ENCODE measurements at regions not wholly inside any gene's neighbourhood (a gene's known extent, or its start where the extent isn't known, plus 50 kb on each side); places are given as distances from the start of the nearest gene placed in this dataset.
"Not testable (repeated sequence)": the region's sequence is repeated elsewhere in the genome, so short reads cannot be mapped to it uniquely, and the experiment has no call there.

DNA sequence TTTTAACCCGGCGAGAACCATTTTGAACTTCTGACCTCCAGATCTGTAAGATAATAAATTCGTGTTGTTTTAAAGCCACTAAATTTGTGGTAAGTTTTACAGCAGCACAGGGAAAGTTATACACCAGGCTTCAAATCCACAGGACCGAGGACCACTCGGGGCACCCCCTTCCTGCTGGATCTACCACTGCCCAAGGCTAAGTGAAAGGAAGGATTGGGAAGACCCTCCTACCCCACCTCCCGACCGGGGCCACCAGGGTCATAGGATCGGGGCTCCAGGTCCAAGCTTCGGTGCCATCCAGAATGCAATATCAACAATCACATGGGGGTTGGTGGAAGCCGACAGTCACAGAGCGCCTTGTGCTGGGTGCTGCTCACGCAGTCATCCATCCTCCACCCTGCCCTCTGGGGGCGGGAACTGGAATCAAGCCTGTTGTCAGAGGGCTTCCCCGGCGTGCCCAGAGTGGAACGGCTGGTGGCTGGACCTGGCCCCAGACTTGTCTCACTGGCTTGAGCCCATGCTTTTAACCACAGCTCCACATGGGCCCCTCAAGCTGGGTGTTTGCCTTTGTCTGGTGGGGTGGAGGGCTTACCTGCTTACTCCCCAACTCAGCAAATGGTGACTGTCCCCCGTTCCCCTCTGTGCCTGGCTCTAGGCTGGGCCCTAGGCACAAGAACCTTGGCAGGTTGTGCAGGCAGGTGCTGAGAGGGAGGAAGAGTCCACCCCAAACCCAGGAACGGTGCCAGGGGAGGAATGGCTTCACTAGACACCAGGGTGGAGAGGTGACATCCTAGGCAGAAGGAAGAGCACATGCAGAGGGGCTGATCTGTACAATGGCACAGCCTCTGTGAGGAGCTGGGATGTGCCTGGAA lies 180.3 kb upstream of the RTL1 start:
- DNase-seq, result no peak

DNA sequence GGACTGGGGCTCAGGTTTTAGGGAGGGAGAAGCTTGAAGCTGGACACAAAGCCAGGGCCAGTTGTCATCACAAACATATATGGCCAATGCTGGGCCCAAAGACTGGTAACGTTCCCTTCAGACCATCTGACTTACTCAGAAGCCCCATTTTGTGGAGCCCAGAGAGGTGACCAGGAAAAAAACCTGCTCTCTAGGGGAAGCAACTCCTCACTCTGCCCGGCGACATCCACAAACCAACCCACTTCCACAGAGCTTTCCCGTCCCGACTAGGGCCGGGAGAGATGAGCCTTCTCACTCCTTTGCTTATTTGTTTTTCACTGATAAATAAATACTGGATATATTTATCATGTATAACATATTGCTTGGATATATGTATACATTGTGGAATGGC lies 180.9 kb upstream of the RTL1 start:
- no peak for DNase-seq

- DNase-seq, result no peak
Measured at GRCh38 chr14:101086926-101087325, 183.4 kb upstream of the RTL1 start.

- no peak for DNase-seq
Measured at GRCh38 chr14:101087614-101088394, 184.3 kb upstream of the RTL1 start.

- no peak for DNase-seq
Measured at GRCh38 chr14:101088395-101088667, 184.8 kb upstream of the RTL1 start.

- no peak for DNase-seq
Measured at GRCh38 chr14:101088714-101089113, 185.2 kb upstream of the RTL1 start.

- DNase-seq, result not testable (repeated sequence)
Measured at GRCh38 chr14:101090478-101090877, 187.0 kb upstream of the RTL1 start.

DNA sequence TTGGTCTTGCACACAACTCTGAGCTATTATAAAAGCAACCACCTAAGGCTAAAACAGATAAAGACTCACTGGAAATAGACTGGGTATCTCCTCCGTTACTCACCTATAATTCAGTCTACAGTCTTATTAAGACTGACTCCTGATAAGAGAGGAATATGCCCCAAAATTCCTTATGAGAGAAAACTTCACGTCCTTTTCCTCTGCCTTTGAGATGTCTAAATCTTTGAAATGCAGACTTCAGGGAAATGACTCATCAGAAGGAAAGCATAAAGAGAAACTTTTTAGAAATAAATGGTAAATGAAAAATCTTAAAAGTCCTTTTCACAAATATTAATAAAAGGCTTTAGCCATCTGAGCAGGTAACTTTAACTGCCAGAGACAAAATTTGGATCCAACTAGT lies 187.5 kb upstream of the RTL1 start:
- DNase-seq, result no peak

- DNase-seq, result not testable (repeated sequence)
Measured at GRCh38 chr14:101094916-101095315, 191.4 kb upstream of the RTL1 start.

DNA sequence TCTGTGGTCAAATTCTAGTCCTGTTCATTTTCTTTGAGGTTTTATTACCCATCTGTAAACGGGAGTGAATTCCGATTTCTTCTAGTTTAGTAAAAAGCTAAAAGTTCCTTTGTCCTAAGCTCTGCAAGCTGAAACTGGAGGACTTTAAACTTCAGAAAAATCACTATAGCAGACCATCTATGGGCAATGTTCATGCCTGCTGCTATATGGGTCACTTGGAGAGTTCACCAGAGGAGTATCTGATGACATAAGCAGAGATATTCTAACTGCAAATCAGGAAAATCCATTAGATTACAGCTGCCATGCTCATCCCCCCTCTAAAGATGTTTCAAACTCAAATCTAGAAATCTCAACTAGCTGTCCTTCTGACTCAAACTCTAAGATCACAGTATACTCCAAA lies 193.0 kb upstream of the RTL1 start:
- DNase-seq, result no peak

DNA sequence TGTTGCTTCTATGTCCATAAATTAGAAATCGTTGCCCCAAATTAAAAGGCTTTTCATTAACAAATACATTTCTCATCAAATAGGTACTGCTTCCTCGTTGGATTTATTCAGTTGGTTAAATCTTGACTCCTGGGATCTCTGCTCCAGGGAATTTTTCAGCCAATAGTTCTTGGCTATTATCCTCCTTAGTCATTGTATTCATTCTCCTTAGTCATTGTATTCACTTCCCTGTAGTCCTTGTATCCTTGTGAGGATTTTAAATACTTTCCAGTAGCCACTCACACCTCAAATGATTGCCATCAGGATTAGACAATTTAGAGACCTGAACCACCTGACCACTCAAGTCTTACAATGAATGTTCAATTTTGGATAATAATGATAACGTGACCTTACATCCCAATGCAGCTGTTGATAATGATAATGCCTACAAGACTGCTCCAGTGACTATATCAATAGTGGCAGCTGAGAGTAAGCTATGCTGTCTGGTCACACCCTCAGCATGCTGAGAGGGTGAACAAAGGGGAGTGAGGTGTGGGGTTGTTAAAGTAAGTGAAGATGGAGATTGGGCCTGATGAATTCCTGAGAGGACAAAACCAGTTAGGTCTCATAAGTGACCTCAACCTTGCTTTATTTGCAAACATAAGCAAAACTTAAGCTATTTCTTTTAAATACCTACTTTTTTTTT lies 193.7 kb upstream of the RTL1 start:
- no peak for DNase-seq

DNA sequence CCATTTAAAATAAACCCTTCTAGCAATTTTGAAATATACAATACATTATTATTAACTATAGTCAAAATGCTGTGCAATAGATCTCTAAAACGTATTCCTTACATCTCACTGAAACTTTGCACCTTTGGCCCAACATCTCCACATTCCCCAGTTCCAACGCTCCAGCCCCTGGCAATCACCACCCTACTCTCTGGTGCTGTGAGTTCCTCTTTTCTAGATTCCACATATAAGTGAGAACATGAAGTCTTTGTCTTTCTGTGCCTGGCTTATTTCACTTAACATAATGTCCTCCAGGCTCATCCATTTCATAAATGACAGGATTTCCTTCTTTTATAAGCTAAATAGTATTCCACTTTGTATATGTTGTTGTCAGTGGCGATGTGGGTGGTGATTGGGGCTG lies 194.7 kb upstream of the RTL1 start:
- DNase-seq, result no peak

DNA sequence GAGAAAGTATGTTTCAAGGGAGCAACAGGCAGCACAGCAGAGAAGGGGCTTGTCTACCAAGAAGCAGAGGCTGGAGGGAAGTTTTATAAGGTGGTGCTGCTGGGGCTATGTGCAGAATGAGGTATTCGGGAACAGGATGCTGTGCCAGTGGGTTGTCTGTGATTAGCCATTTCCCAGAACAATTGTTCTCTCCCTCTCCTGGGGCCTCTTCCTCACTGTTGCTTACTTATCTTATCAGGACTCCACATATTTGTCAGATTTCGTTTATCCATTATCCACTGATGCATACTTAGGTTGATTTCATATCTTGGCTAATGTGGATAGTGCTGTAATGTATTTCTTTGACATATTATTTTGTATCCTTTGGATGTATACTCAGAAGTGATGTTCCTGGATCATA lies 195.1 kb upstream of the RTL1 start:
- DNase-seq, result no peak

DNA sequence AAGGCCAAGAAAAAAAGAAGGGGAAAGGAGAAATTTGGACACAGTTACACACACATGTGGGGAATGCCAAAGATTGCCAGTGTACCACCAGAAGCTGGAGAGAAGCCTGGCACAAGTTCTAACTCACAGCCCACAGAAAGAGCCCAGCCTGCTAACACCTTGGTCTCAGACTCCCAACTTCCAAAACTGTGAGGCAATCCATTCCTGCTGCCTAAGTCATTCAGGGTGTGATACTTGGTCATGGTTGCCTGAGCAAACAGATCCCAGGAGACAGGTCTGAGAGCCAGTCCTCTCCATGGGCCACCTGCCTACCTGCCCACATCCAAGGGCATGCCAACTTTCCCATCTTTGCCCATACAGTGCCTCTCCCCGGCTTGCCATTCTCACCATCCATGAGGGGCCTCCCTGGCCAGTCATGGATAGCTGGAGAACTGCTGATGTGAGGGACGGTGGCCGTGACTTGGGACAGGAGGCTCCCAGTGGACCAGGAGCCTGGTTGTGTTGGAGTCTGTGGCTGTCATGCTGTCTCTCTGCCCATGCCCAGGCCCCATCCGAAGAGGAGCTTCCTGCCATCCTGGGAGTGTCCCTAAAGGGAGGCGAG lies 198.0 kb upstream of the RTL1 start:
- no peak for DNase-seq

- no peak for DNase-seq
Measured at GRCh38 chr14:101102875-101103274, 199.4 kb upstream of the RTL1 start.

- no peak for DNase-seq
Measured at GRCh38 chr14:101103321-101103901, 199.9 kb upstream of the RTL1 start.

- DNase-seq, result no peak
Measured at GRCh38 chr14:101104485-101104884, 201.0 kb upstream of the RTL1 start.

- DNase-seq, result no peak
Measured at GRCh38 chr14:101105045-101105444, 201.5 kb upstream of the RTL1 start.

GRCh38 chr14:101108579-101109346 lies 205.2 kb upstream of the RTL1 start:
- DNase-seq, result no peak

GRCh38 chr14:101109347-101109638 lies 205.8 kb upstream of the RTL1 start:
- no peak for DNase-seq

DNA sequence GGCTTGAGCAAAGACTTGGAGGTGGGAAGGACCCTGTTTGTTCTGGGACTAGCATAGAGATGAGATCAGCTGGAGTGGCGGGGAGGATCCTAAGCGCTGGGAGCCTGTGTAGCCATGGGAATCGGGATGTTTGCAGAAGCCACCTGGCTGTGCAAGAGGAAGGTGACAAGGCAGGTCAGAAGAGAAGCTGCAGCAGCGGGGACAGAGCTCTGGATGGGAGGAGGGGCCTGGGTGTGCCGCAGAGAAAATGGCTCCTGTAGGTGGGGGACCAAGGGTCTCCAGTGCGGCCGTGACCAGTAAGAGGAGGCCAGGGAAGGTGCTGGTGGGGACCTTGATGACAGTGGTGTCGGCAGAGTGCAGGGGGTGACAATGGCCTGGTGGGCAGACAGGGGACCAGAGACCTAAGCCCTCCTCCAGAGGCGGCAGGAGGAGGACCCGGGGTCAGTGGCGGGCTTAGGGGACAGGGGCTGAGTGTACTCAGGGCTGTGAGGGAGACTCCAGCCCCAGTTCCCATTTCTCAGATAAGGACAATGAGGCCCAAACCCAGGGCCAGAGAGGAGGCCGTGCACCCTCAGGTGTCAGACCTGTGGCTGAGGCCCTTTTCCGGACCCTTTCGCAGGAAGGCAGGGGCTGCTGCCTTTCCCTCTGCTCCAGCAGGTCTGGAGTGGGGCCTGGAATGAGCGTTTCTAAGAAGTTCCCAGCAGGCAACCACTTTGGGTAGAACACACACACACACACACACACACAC lies 206.6 kb upstream of the RTL1 start:
- DNase-seq, result peak; percentile 64

Measured in COR-L47 (cell line).